Pancreas (tissue), 10 donors: ENCODE measurements at regions not wholly inside any gene's neighbourhood (a gene's known extent, or its start where the extent isn't known, plus 50 kb on each side); places are given as distances from the start of the nearest gene placed in this dataset.
"Not testable (repeated sequence)": the region's sequence is repeated elsewhere in the genome, so short reads cannot be mapped to it uniquely, and the experiment has no call there.

Experiments
- ATAC-seq, 4 donors: fragments of 200-7000 bp; cut with Tn5 transposase; one replicate each; pipeline versions ENCODE4 v1.8.0 to v1.9.1; 2020; ENCODE audit warnings: mild to moderate bottlenecking in 4 of 4, moderate library complexity in 4 of 4
- DNase-seq, 6 donors: peaks; one replicate each; pipeline ENCODE4 v3.0.0-alpha.2; 2020
- FAIRE-seq: peaks from 2 replicates; lab custom pipeline; 2012; peaks lifted over from hg19 to GRCh38; lab: Jason Lieb, UNC
- H3K27ac ChIP-seq, 4 donors: fragments of 200-600 bp; sonication (generic); 1 replicate in 3 of 4; 2 replicates in 1 of 4; pipeline versions ENCODE4 v1.5.0 to v1.8.0; 2020
- H3K27me3 ChIP-seq, 4 donors: fragments of 200-600 bp; one replicate each; pipeline ENCODE4 v1.8.0; 2021
- H3K36me3 ChIP-seq, 3 donors: fragments of 200-600 bp; sonication (generic) in 1 of 3; one replicate each; pipeline versions ENCODE4 v1.5.0 to v1.8.0; 2020 to 2021
- H3K4me1 ChIP-seq, 3 donors: fragments of 200-600 bp; one replicate each; pipeline ENCODE4 v1.8.0; 2021
- H3K4me3 ChIP-seq, 4 donors: fragments of 200-600 bp; sonication (generic) in 2 of 4; one replicate each; pipeline versions ENCODE4 v1.5.0 to v1.8.0; 2020 to 2021
- H3K9me3 ChIP-seq, 4 donors: fragments of 200-600 bp; one replicate each; pipeline ENCODE4 v1.8.0; 2021
- WGBS, 2 donors: extraction: QIAGEN DNeasy Blood & Tissue Kit; methylation state at CpG; one replicate each; pipeline ENCODE4 v1.1.7; 2013; 5-methylcytosine and 5-hydroxymethylcytosine counted together
- intact Hi-C, 3 donors: fragments of 100-400 bp; cut with DNase I; formaldehyde crosslinking; loops; one replicate each; pipeline versions ENCODE4 v1.11.1 to v1.14.2; 2022
- TF ChIP-seq, protein P1 (sequence below), 4 donors: fragments of 200-600 bp; sonication (generic) in 3 of 4; IDR thresholded peaks; one replicate each; pipeline versions ENCODE4 v1.5.0 to v1.8.0; 2021; ENCODE audit warnings: antibody characterized with exemption in 4 of 4
- donor health status: healthy with polysubstance abuse.
- donor health status: DM: no; HTN: no; CAD: no; lungs with moderate emphysema.
- donor health status: DM: no; HTN: no; CAD: no.
- donor health status: control.
- donor health status: control.
- donor health status: Bipolar disorder and iron deficiency.
- donor health status: DM: yes; HTN: yes; CAD: no.
- donor health status: DM: no; HTN: no; CAD: no.
- donor health status: DM: no; HTN: no; CAD: no.
- donor health status: DM: yes; HTN: yes; CAD: no.

DNA sequence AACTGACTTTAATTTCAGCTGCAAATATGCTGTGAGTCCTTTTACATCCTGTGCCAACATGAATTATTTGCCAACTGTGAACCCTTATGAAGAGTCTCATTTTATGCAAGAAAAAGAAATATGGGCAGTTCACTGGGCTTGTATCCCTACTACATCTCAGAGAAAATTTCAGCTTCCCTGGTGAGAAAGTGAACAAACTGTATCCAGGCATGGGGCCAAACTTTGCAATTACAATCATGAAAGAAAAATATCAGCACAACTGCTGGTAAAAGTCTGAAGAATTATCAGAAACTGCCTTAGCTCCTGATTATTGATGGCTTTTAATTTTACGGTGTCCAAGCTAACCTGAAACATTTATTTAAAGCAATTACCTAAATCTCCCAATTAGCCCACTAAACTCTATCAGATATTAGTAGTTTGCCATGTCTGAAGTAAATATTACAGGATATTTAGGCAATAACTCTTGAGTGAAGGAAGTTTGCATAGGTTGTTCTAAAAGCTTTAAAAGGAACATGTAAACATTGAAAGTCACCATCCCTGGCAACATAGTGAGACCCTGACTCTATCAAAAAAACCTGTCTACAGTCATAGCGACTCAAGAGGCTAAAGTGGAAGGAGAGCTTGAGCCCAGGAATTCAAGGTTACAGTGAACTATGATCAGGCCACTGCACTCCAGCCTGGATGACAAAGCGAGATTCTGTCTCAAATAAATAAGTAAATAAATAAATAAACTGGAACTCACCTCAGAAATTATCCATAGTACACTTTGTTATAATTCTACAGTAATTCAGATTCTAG lies 83.9 kb upstream of the HCN1 start:
- peak in 2 of 6 donors; percentile 20 to 44 for DNase-seq
- 22 to 28% methylated on average over 3 of the region's 3 CpGs for WGBS, 2 donors
- TF ChIP-seq, protein P1, sequence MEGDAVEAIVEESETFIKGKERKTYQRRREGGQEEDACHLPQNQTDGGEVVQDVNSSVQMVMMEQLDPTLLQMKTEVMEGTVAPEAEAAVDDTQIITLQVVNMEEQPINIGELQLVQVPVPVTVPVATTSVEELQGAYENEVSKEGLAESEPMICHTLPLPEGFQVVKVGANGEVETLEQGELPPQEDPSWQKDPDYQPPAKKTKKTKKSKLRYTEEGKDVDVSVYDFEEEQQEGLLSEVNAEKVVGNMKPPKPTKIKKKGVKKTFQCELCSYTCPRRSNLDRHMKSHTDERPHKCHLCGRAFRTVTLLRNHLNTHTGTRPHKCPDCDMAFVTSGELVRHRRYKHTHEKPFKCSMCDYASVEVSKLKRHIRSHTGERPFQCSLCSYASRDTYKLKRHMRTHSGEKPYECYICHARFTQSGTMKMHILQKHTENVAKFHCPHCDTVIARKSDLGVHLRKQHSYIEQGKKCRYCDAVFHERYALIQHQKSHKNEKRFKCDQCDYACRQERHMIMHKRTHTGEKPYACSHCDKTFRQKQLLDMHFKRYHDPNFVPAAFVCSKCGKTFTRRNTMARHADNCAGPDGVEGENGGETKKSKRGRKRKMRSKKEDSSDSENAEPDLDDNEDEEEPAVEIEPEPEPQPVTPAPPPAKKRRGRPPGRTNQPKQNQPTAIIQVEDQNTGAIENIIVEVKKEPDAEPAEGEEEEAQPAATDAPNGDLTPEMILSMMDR (IDR thresholded peaks at IDR 0.05) = no peak
- ATAC-seq = peak; percentile 40 to 93 (median 84)
- peaks cover 0 to 7% (median 7%) of the 10 kb centered on the region in 3 donors for H3K4me1 ChIP-seq
- no peaks in the 10 kb centered on the region for H3K27me3 ChIP-seq
- no peaks in the 10 kb centered on the region for H3K36me3 ChIP-seq
- H3K9me3 ChIP-seq = no peaks in the 10 kb centered on the region
- FAIRE-seq = no peak
- H3K4me3 ChIP-seq = no peak overlapping the region
- intact Hi-C loops = no loop called here
- peak overlapping the region in 2 of 4 donors; percentile 2 to 37 for H3K27ac ChIP-seq

- WGBS, 2 donors = 13 to 17% methylated on average over 1 of the region's 1 CpG
- Histone ChIP-seq H3K27ac (no peak overlapping the region), H3K4me3 (no peak overlapping the region), H3K36me3 (no peaks in the 10 kb centered on the region), H3K27me3 (no peaks in the 10 kb centered on the region), H3K4me1 (peaks cover 0 to 4% (median 3%) of the 10 kb centered on the region in 3 donors), H3K9me3 (no peaks in the 10 kb centered on the region)
- intact Hi-C loops = no loop called here
- ATAC-seq (peak in 2 of 4 donors; percentile 40 to 50), FAIRE-seq (peak; percentile 9), DNase-seq (no peak)
- TF ChIP-seq, protein P1 (IDR thresholded peaks at IDR 0.05) = peak in 2 of 4 donors; percentile 30 to 32
Observed at GRCh38 chr5:45774528-45774927, 78.3 kb upstream of the HCN1 start.

DNA sequence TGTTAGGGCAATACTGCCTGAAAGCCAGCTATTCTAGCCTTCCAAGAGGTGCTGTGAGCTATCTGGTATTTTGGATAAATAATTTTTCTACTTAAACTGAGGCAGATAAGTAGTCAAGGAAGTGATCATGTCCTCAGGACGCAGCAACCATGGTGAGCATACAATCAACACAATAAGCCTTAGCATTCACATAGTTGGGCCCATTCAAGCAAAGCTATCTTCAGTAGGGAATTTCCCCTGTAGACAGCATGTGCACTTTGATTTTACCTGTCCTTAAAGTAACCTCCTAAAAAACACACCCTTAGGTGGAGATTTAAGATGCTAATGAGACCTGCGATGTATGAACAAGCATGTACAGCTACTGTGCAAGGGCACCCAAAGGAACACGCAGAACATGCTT lies 76.2 kb upstream of the HCN1 start:
- Histone ChIP-seq H3K27me3 (no peaks in the 10 kb centered on the region), H3K4me1 (peaks cover 0 to 3% (median 0%) of the 10 kb centered on the region in 3 donors), H3K36me3 (no peaks in the 10 kb centered on the region), H3K27ac (no peak overlapping the region), H3K4me3 (no peak overlapping the region), H3K9me3 (no peaks in the 10 kb centered on the region)
- FAIRE-seq = no peak
- ATAC-seq = no peak
- no peak for DNase-seq
- intact Hi-C loops = no loop called here
- 91 to 94% methylated on average over 3 of the region's 3 CpGs for WGBS, 2 donors
- TF ChIP-seq, protein P1 (IDR thresholded peaks at IDR 0.05) = no peak

DNA sequence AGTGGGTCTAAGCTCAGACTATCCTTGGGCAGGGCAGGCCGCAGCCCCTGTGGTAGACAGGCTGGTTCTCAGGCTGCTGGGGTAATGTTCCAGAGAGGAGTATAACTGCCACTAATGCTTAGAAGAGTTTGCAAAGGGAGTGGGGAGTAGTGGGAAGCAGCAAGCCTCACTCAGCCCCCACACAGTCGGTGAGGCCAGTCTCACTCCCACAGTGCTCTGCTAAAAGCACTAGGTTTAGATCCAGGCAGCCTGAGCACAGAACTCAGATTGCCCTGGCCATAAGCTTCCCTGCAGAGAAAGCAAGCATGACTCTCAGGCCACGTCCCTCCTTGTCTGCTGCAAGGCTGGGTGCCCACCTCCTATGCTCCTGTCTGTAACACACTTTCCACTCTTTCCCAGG lies 69.4 kb upstream of the HCN1 start:
- Histone ChIP-seq H3K27ac (no peak overlapping the region), H3K36me3 (no peaks in the 10 kb centered on the region), H3K4me1 (no peaks in the 10 kb centered on the region), H3K27me3 (no peaks in the 10 kb centered on the region), H3K4me3 (no peak overlapping the region), H3K9me3 (no peaks in the 10 kb centered on the region)
- DNase-seq (peak in 1 of 6 donors; percentile 17), ATAC-seq (no peak), FAIRE-seq (no peak)
- intact Hi-C loops = no loop called here
- WGBS, 2 donors = 81 to 87% methylated on average over 3 of the region's 3 CpGs
- TF ChIP-seq, protein P1 (IDR thresholded peaks at IDR 0.05) = no peak

DNA sequence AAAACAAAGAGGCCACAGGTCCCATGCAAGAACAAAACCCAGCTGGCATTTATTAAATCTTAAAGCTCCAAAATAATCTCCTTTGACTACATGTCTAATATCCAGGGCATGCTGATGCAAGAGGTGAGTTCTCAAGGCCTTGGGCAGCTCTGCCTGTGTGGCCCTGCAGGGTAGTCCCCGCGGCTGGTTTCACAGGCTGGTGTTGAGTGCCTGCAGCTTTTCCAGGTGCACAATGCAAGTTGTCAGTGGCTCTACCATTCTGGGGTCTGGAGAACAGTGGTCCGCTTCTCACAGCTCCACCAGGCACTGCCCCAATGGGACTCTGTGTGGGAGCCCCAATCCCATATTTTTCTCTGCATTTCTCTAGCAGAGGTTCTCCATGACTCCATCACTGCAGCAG lies 54.4 kb upstream of the HCN1 start:
- Histone ChIP-seq H3K9me3 (no peaks in the 10 kb centered on the region), H3K4me3 (no peak overlapping the region), H3K36me3 (no peaks in the 10 kb centered on the region), H3K4me1 (no peaks in the 10 kb centered on the region), H3K27me3 (no peaks in the 10 kb centered on the region), H3K27ac (no peak overlapping the region)
- no peak for DNase-seq
- no peak for FAIRE-seq
- TF ChIP-seq, protein P1 (IDR thresholded peaks at IDR 0.05) = no peak
- intact Hi-C loops = no loop called here
- WGBS, 2 donors = 86 to 93% methylated on average over 3 of the region's 3 CpGs
- no peak for ATAC-seq

DNA sequence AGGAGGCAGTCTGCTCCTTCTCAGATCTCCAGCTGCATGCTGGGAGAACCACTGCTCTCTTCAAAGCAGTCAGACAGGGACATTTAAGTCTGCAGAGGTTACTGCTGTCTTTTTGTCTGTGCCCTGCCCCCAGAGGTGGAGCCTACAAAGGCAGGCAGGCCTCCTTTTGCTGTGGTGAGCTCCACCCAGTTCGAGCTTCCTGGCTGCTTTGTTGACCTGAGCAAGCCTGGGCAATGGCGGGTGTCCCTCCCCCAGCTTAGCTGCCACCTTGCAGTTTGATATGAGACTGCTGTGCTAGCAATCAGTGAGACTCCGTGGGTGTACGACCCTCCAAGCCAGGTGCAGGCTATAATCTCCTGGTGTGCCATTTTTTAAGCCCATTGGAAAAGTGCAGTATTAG lies 52.3 kb upstream of the HCN1 start:
- H3K4me3 ChIP-seq, H3K27ac ChIP-seq, H3K9me3 ChIP-seq, ATAC-seq, FAIRE-seq, DNase-seq, H3K27me3 ChIP-seq, H3K36me3 ChIP-seq, H3K4me1 ChIP-seq, intact Hi-C loops: not testable (repeated sequence)
- WGBS, 2 donors = 45 to 58% methylated on average over 4 of the region's 4 CpGs
